Dedifferentiated amniotic fluid mesenchymal stem cell (primary cell): ENCODE measurements at regions not wholly inside any gene's neighbourhood (a gene's known extent, or its start where the extent isn't known, plus 50 kb on each side); places are given as distances from the start of the nearest gene placed in this dataset.
"Not testable (repeated sequence)": the region's sequence is repeated elsewhere in the genome, so short reads cannot be mapped to it uniquely, and the experiment has no call there.

ENCODE experiments used
- DNase-seq: peaks from one replicate; pipeline ENCODE4 v3.0.0-alpha.2; 2016; ENCODE audit errors: extremely low spot score

DNA sequence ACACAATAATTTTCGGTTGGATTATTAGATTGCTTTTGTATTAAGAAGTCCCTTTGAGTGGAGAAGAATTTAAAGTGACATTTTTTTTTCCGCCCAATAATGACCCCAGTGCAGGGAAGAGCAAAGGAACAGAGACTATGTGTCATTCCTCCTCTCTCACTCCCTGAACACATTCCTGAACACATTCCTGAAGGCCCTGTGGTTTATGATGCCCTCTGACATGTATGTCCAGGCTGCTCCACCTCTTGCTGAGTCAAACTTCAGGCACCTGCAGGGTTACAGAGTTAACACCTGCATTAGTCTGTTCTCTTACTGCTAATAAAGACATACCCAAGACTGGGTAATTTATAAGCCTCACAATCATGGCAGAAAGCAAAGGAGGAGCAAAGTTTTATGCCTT is 704.0 kb upstream of the LRRN3 start:
- no peak for DNase-seq

DNA sequence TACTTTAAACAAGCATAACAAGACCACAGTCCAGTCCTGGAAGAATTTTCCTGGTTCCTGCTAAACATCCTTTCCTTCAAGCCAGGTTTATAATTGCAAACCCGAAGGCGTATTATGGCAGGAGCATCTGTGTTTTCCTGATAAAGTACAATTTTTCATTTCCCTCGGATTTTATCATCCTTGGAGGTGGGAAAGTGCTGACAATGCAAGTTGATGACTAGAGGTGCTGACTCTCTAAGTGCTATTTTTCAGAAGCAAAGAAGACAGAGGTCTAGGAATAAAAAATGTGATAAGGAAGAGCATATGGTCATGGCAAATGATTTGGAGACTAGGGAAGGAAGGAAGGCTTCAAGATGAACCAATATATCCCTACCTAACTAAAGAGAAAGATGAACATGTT is 703.2 kb upstream of the LRRN3 start:
- no peak for DNase-seq

GRCh38 chr7:110388457-110388856 is 702.5 kb upstream of the LRRN3 start:
- DNase-seq: no peak

GRCh38 chr7:110396021-110396420 is 694.9 kb upstream of the LRRN3 start:
- no peak for DNase-seq

GRCh38 chr7:110397927-110398660 is 692.8 kb upstream of the LRRN3 start:
- DNase-seq: no peak

DNA sequence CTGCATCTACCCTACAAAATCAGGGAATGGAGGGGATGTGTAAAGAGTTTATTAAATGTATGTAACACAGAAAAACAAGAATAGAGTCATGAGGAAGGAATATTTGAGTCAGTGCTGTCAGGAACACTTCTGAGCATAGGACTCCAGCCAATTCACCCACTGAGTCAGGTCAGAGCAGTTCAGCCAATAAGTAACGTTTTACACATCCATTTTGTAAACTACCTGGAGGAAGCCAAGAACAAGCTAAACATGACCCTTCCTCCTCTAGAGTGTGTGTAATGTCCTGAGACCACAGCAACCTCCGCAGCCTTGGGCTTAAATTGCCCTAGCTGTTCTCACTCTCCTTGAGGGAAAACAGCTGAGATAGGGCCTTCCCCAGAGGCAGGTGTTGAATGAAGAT is 691.5 kb upstream of the LRRN3 start:
- DNase-seq: no peak

- DNase-seq: no peak
Observed at GRCh38 chr7:110400411-110400810, 690.5 kb upstream of the LRRN3 start.

GRCh38 chr7:110407242-110407641 is 683.7 kb upstream of the LRRN3 start:
- no peak for DNase-seq

GRCh38 chr7:110407706-110408105 is 683.2 kb upstream of the LRRN3 start:
- no peak for DNase-seq

DNA sequence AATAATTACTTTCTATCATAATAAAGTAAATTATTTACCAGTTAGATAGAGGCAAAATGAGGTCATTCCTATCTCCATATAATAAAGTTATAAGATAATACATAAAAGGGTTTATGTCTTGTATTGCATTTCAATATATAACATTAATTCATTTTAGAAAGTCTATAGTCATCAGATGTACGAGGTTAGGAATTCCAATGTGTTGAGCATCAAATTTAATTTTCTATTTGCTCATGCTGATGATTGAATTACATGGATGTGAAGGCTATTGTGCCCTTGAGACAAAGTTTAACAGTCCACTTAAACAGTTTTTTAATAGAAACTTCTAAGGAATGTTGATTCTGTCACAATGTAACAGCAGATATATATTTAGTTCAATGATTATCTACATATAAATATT is 678.3 kb upstream of the LRRN3 start:
- no peak for DNase-seq

DNA sequence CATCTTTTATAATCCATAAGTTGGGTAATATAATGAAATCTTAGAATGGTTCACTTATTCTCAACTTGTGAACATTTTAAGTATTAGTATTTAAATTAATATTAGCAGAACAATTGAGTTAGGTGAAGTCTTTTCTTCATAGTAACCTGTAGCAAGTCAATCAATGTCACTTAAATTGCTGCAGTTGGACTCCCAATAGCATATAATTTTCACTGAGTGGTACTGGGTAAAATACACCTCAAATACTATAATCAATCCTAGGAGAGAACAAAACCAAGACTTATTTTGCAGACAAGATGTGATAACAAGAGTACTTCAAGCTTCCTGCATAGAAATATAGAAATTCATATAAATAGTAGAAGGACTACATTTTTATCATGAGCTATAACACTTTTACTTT is 677.9 kb upstream of the LRRN3 start:
- DNase-seq: no peak

DNA sequence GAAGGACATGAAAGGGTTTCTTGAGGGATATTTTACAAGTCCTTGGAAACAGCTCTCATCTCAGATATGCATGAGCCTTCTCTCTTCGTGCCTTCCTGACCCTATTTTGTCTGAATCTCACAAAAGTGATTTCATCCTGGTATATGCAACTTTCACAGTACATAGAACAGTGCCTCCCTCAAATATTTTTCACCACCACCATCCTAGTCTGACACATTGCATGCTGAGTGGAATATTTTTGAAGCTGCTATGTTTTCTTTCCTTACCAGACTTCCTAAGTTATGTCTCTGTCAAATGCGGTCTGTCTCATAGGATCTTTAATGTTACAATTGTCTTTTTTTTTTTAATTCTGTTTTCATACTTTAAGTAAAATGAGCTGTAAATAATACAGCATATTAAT is 673.3 kb upstream of the LRRN3 start:
- no peak for DNase-seq

DNA sequence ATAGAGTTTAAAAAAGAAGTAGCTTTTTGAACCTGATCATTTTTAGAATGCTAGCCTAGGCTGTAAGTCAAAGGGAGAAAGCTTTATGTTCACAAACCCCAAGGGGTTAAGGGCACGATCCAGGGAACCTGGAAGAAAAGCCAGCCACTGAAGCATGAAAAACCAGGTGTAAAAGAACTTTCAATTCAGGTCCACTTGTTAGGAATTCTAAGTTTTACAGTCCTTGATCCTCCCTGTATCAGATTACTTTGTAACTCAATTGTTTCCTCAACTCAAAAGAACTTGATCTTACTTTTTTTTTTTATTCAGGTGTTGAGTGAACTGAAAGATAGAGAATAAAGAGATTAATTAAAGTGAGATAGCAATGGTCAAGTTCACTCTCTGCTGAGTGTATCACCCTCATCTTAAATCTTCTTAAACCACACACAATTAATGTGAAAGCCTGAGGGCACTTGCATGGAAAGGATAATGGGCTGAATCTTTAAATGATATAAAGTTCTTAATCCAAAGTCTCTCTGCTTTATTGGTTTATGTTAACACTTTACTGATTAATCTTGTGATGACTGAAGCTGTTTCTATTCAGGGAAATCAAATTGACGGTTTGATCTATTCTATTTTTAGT is 672.2 kb upstream of the LRRN3 start:
- DNase-seq: no peak

DNA sequence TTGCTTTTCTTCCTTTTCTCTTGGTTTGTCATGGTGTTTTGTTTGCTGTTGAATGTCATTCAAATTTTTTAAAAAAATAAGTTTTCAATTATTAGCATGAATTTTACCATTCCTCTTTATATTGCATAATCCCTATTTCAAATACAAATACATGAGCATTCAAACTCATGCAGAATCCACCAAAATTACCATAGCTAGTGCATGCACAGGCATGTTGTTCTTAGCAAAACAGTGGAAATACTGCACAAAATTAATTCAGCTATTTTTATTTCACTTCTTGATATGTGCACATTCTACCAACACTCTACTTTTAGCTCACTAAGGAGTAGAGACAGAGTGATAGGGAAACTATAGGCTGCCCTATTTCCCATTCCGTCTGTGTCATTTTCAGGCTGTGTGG is 670.1 kb upstream of the LRRN3 start:
- no peak for DNase-seq

GRCh38 chr7:110421490-110422241 is 669.3 kb upstream of the LRRN3 start:
- DNase-seq: no peak

DNA sequence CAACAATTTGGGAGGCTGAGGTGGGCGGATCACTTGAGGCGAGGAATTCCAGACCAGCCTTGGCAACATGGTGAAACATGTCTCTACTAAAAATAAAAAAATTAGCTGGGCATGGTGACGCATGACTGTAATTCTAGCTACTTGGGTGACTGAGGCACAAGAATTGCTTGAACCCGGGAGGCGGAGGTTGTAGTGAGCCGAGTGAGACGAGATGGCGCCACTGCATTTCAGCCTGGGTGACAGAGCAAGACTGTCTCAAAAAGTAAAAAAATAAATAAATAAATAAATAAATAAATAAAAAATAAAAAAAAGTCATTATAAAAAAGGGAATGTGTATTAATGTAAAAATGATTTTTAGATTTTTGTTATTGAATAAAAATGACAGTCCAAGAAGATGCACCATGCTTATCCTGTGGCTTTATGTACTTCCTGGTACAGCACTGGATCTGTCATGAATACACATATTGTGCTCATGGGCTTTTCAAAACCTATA is 658.8 kb upstream of the LRRN3 start:
- no peak for DNase-seq

- DNase-seq: not testable (repeated sequence)
Observed at GRCh38 chr7:110438926-110439325, 652.0 kb upstream of the LRRN3 start.

DNA sequence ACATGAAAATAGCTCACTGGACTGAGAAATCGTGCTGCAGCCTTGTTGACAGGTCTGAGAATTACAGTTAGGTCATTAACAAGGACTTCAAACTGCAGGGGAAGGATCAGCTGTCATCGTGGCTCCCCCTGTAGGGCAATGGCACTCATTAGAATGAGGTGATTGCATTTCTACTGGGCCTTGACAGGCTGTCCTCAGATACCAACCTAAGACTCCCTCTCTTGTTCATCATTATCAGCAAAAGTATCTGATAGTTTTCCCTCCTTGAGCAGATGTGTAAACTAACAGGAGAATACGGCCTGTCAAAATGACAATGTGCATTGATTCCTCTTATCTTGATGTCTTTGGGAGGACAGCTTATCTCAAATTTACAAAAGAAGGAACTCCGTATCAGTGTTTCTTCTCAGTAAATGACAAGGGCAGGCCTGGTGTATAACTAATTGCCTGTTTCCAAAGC is 648.5 kb upstream of the LRRN3 start:
- DNase-seq: no peak

DNA sequence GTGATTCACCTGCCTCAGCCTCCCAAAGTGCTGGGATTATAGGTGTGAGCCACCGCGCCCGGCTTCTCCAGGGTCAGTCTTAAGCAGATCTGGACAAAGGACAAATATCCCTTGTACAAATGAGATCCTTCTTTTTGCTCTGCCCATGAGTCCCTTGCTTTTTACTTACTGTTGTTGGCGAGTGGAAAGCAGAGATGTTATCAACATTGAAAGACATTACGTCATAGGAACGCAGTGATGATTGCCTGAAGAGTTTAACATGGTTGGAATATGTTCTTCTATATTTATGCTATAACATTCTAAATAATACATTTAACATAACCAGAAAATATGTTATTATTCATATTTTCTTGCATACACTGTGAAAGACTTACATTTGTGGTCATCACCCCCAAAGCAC is 644.3 kb upstream of the LRRN3 start:
- DNase-seq: no peak

DNA sequence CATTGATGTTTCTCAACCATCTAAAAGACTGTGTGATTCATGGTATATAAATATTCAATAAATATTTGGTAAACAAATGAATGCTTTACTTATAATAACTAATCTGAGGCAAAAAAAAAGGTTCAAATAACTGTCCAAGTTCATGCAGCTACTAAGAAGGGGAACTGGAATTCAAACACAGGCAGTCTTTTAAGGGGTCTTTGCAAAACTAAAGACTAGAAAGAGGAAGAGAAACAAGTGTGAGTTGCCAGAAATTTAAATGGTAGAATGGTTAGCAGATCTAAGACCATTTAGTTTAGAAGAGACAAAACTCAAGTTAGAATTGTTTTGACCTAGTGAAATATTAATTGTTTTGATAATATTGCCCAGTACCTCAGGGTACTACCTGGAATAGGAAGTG is 642.0 kb upstream of the LRRN3 start:
- no peak for DNase-seq

DNA sequence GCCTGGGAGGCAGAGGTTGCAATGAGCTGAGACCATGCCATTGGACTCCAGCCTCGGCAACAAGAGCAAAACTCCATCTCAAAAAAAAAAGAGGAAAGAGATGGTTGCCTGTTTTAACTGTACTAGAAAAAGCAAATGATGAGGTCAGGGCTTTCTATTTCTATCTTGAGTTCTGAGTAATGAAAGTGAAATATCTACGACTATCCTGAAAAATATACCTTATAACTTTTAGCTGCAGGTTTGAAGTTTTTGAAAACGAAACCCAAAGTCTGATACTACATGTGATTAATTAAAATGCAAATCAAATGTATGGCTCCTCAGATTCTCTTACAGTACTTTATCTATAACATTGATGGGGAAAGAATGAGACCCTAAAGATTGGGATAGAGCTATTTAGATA is 636.2 kb upstream of the LRRN3 start:
- DNase-seq: no peak

DNA sequence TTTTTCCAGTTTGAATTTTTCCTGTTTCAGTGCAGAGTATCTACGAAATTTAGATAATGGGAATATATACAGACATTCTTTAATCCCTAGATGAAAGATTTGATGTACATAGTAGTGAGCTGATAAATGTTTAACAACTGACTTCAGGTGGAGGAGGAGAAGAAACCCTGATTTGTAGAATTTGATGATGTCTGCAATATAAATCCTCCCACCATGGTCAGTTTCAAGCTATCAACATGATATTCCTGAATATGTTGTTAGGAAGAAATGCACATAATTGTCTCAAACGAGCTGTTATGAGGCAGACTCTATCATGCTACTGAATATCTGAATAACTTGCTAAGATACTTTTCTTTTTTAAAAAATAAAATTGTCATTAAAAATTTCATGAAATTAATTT is 629.3 kb upstream of the LRRN3 start:
- DNase-seq: no peak

DNA sequence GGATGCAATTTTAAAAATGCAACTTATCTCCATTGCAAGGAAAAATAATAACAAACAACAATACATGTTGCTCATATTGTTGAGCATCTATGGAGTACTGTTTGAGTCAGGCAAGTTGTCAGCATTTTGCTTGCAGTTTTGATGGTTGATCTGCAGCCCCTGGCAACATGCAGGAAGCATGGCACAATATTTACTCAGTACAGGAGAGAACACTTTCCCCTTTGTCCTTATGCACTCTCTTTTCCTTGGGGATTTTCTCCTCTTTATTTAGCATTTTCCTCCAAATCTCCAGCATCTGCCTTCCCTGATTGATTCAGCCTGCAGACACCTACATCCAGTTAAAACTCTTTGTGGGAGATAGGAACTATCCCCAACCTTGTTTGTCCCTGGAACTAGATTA is 620.5 kb upstream of the LRRN3 start:
- DNase-seq: no peak
